Kidney tubule cell (primary cell): ENCODE measurements at regions not wholly inside any gene's neighbourhood (a gene's known extent, or its start where the extent isn't known, plus 50 kb on each side); places are given as distances from the start of the nearest gene placed in this dataset.

Experiments
- DNase-seq: peaks from one replicate; pipeline ENCODE4 v3.0.0-alpha.2; 2018; ENCODE audit warnings: low spot score

DNA sequence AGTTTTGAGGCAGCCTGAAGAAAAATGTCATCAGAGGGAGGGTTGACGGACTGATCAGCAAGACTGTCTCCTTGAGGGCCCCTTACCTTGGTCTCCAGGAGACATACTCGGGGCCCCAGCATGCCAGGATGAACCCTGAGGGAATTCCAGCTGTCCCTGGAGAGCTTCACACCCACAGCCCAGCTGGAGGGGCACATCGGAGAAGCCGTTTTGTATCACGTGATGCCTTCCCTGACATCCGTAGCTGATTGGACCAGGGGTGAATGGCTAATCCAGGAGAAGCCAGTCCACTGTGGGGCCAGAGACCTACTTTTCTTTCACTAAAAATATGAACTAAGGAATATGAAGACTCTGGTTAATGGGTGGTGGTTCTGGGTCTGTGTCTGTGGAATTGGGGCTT is 86.0 kb upstream of the TP53I11 start:
- no peak for DNase-seq

DNA sequence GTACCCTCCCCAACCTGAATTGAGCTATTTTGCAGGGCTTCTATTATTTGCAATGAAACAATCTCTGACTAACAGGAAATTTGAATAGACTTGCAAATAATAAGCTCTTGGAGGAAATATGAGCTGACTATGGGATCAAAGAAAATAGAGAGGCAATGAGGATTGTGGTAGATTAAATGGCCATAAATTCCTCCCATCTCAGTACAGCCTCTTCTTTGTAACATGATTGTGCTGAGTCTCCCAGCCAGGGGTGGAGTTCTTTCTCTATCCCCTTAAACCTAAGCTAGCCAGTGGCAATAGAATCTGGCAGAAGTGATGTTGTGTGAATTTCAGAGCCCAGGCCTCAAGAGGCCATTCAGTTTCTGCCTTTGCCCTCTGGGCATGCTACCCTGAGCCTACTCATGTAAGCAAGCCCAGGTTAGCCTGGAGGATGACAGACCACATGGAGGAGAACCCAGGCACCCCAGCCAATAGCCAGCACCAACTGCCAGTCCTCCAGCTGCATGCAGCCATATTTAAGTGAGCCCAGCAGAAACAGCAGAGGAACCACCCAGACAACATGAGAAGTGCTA is 86.8 kb upstream of the TP53I11 start:
- DNase-seq: no peak

GRCh38 chr11:45038923-45039322 is 88.2 kb upstream of the TP53I11 start:
- DNase-seq: no peak

DNA sequence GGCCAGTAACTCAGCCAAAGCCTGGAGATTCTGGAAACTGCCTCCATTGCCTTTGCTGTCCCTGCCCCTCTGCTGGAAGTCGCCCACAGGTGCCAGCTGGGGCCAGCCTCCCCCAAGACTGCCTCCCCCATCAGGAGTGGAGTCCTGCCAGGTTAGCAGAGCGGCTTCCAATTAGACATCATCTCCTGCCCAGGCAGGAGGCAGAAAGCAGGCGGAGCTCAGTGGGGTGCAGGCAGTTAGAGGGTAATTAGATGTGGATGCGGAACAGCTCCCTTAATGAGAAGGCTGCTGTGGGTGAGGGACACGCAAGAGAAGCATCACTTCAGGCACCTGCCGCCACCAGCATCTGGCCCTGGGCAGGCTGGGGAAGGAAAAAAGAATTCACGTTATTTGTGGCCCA is 90.9 kb upstream of the TP53I11 start:
- no peak for DNase-seq

- DNase-seq: peak; percentile 4
These were observed 91.9 kb upstream of the TP53I11 start for GRCh38 chr11:45042560-45042959.

- DNase-seq: no peak
These were observed 93.2 kb upstream of the TP53I11 start for GRCh38 chr11:45043755-45044475.

GRCh38 chr11:45045683-45046471 is 95.2 kb upstream of the TP53I11 start:
- DNase-seq: peak; percentile 80

- no peak for DNase-seq
These were observed 97.7 kb upstream of the TP53I11 start for GRCh38 chr11:45048313-45048841.

DNA sequence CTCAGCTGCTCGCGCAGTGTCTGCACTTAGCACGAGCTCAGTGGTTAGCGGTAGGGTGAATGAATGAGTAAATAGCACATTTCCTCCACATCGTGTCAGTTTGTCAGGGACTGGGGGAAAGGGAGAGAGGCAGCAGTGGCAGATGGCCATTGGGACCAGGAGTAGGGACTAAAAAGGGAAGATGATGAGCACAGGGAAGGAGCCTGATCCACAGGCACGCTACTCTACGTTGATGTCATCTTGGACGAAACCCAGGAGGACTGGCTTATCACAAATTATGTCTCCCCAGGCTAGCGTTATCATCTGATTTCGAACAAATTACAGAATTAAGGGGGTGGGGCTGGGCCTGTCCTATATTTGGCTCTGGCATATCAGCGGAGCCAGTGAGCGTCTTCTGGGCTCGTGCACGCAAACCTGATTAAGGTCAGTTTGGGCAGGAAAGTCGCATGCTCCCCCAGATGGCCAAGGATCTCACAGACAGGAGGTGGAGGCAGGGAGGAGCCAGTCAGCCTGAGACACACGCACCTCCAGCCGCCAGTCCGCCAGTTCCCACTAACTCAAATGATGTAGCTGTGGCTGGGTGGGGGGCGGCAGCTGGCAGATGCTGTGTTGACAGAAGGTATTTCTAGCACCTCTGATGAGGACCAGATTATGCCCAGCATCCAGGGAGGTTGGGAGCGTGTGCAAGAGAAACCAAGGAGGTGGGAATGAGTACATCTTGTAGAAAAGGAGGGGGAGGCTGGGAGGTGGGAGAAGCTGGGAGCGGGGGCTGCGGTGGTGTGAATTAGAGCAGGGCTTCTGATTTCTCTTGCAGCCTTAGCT is 97.4 kb upstream of the PRDM11 start:
- no peak for DNase-seq

GRCh38 chr11:45050111-45050510 is 96.3 kb upstream of the PRDM11 start:
- no peak for DNase-seq

GRCh38 chr11:45051621-45052020 is 94.8 kb upstream of the PRDM11 start:
- no peak for DNase-seq

- no peak for DNase-seq
These were observed 94.1 kb upstream of the PRDM11 start for GRCh38 chr11:45052361-45052760.

- DNase-seq: no peak
These were observed 92.5 kb upstream of the PRDM11 start for GRCh38 chr11:45053736-45054446.

DNA sequence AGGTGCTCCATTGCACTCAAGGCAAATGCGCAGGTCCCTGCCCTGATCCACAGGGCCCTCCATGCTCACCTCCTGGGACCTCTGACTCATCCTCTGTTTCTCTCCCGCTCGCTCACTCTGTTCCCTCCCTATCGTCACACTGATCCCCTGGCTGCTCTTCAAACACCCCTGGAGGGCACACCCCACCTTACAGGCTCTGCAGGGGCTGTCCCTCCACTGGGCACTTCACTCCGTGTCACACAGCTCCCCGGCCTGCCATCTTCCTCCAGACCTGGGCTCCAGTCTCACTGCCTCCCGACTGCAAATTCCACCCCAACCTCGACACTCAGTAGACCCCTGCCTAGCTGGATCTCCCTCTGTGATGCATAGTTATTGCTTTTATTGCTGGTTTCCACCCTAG is 91.5 kb upstream of the PRDM11 start:
- no peak for DNase-seq

DNA sequence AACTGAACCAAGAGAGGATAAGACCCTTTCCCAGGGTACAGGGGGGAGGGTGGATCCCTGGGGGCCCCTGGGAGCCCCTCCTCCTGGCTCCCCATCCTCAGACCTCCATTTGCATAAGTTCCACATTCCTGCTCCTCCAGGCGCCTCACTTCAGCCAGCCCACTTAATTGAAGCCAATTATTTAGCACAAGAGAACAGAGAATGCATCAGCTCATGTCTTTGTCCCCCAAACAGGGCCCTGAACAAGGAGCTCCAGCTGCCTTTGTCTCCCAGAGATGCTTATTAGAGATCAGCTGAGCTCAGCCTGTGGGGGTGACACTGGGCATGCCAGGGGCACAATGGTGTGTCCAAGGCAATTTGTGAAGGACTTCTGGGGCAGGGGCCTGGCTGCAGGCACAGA is 89.9 kb upstream of the PRDM11 start:
- no peak for DNase-seq

GRCh38 chr11:45057938-45058646 is 88.3 kb upstream of the PRDM11 start:
- no peak for DNase-seq

DNA sequence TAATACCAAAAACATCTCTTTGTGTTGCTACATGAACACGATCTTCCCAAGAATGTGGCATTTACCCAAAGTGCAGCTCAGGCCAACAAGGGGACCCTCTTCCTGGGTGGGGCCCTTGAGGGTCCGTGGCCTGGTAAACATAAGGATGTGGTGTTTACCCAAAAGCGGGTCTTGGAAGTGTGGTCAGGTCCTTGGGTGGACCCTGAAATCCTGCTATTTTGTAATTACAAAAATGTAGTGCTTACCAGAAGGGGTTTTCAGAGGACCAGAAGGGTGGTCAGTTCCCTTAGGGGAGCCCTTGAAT is 87.8 kb upstream of the PRDM11 start:
- no peak for DNase-seq

GRCh38 chr11:45060707-45061106 is 85.7 kb upstream of the PRDM11 start:
- DNase-seq: no peak

DNA sequence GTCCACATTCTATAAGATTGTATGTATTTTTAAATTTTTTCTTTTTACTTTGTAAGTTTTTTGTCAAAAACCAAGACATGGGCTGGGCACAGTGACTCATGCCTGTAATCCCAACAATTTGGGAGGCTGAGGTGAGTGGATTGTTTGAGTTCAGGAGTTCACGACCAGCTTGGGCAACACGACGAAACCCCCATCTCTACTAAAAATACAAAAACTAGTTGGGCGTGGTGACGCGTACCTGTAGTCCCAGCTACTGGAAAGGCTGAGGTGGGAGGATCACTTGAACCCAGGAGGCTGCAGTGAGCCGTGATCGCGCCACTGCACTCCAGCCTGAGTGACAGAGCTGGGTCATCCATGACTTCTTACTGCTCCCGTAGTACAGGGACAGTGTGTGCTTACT is 84.8 kb upstream of the PRDM11 start:
- DNase-seq: no peak

- no peak for DNase-seq
These were observed 84.3 kb upstream of the PRDM11 start for GRCh38 chr11:45062115-45062514.
